ENCODE measurements at regions not wholly inside any gene's neighbourhood (a gene's known extent, or its start where the extent isn't known, plus 50 kb on each side); places are given as distances from the start of the nearest gene placed in this dataset.

DNA sequence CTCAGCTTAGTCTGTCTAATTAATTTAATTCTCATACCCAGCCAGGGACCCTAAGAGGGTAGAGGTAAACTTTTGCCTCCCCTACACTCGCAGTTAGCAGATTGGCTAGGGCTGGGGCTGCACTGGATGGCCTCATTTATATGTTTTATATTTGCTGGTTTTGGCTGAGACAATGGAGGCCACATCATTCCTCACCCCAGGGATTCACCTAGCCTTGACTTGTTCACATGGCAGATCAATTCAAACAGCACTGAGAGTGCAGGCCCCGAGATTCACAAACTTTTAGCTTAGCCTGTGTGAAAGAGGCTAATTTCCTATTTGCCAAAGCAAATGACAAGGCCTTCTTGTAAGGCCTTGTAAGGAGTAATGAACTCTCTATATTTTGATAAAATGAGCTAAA lies 844.4 kb downstream of the ARAP2 start:
- TF ChIP-seq CTCF (conservative IDR thresholded peaks at IDR 0.05 in 1 of 2, IDR thresholded peaks at IDR 0.05 in 1 of 2; ENCODE audit: low read depth in 1 of 2, low read length in 2 of 2) (no peak), EZH2 (IDR thresholded peaks at IDR 0.05; ENCODE audit: low read length, missing control alignments) (no peak)

Data from fibroblast of lung (primary cell).